ENCODE measurements at regions not wholly inside any gene's neighbourhood (a gene's known extent, or its start where the extent isn't known, plus 50 kb on each side); places are given as distances from the start of the nearest gene placed in this dataset.

DNA sequence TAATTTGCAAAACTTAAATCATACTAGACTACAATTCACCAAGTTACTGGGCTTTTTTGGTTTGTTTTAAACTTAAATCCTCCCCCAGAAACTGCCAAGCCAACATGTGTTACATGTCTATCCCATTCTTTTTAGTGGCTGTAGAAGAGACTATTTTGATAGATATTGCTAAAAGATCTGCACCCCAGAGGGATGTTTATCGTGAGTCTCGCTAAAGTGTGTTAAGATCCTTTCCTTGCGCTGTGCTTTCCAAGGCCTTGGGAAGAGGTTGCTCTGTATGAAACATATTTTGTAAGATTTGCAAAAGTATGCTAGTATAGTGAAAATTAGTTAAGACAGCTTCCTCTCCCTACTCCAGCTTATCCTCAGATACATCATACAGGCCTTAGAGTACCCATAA is 63.0 kb downstream of the GPX5 start:
- TF ChIP-seq, protein P1, sequence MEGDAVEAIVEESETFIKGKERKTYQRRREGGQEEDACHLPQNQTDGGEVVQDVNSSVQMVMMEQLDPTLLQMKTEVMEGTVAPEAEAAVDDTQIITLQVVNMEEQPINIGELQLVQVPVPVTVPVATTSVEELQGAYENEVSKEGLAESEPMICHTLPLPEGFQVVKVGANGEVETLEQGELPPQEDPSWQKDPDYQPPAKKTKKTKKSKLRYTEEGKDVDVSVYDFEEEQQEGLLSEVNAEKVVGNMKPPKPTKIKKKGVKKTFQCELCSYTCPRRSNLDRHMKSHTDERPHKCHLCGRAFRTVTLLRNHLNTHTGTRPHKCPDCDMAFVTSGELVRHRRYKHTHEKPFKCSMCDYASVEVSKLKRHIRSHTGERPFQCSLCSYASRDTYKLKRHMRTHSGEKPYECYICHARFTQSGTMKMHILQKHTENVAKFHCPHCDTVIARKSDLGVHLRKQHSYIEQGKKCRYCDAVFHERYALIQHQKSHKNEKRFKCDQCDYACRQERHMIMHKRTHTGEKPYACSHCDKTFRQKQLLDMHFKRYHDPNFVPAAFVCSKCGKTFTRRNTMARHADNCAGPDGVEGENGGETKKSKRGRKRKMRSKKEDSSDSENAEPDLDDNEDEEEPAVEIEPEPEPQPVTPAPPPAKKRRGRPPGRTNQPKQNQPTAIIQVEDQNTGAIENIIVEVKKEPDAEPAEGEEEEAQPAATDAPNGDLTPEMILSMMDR (conservative IDR thresholded peaks at IDR 0.05), result no peak
- TF ChIP-seq EZH2 (IDR thresholded peaks at IDR 0.05; ENCODE audit: low read depth), result no peak

Measured in PC-9 (cell line).